ENCODE measurements at regions not wholly inside any gene's neighbourhood (a gene's known extent, or its start where the extent isn't known, plus 50 kb on each side); places are given as distances from the start of the nearest gene placed in this dataset.
A peak's percentile ranks its signal among the peaks of the same experiment; 100 is the strongest.
"Not testable (repeated sequence)": the region's sequence is repeated elsewhere in the genome, so short reads cannot be mapped to it uniquely, and the experiment has no call there.

DNA sequence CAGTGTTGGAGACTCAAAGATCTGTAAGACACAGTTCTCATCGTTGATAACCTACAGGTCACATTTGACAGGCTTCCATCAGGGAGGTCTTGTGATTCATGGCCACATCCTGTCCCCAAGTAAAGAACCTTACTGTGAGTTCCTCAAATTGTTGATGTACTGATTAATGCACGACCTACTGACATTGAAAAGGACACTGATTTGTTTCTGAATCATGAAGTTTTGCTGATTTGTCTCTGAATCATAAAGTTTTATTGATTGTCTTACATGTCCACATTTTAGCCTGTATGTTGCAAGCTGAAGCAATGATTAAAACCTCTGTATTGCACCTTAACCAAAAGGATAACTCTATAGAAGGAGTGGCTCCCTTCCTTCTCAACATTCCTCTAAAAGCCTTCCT lies 476.3 kb upstream of the RUNX1 start:
- DNase-seq (ENCODE audit: low read depth): no peak

GRCh38 chr21:35521852-35522505 lies 472.9 kb upstream of the RUNX1 start:
- DNase-seq (ENCODE audit: low read depth): no peak

DNA sequence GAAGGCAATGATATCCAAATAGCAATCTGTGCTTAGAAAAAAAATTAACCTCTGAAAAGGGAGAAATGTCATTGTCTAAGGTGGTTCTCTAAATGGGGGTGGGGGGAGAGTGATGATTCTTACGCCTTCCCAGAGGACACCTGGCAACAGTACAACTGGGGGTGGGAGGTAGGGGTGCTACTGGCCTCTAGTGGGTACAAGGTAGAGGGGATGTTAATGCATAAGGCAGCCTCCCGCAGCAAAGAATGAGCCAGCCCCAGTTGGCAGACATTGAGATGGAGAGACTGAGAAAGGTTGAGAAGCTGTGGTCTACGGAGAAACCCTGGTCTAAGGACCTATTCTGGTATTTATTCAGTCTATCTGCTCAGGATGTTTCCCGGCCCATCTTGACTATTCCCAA lies 472.2 kb upstream of the RUNX1 start:
- no peak for DNase-seq (ENCODE audit: low read depth)

DNA sequence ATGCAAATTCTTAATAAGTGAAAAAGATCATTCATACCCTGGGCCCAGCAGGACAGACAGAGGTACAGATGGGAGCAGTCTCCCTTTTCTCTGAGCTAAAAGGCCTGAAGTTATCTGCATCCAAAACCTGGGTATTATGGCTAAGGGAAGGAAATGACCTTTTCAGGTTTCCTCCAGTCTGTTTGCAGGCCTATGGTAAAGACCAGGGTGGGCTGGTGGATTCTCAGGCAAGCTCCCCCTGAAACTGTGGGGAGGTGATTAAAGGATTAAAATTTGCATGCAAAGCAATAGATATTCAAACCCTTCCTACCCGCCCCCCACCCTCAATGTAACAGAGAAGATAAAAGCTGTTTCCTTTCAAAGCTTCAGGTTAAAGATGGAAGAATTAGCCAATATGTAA lies 471.8 kb upstream of the RUNX1 start:
- no peak for DNase-seq (ENCODE audit: low read depth)

DNA sequence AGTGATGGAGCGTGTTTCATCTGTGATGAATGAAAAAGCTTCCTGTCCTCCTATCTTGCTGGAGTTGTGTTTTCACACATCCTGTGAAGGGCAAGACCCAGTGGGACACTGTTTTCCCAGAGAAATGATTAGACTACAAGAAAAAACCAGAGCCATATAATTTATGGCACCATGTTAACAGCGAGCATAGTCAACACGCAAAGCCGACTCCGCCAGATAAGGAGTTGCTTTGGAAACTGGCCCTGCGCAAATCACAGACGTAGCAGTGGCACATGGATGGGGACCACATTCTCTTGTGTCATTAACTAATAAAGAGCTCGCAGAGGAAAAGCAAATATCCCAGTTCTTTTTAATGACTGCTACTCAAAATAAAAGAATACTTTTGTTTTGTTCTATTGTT lies 471.2 kb upstream of the RUNX1 start:
- DNase-seq (ENCODE audit: low read depth): no peak

- DNase-seq (ENCODE audit: low read depth): no peak
These were observed 468.8 kb upstream of the RUNX1 start for GRCh38 chr21:35517865-35518264.

- not testable (repeated sequence) for DNase-seq (ENCODE audit: low read depth)
These were observed 467.2 kb upstream of the RUNX1 start for GRCh38 chr21:35516292-35516691.

DNA sequence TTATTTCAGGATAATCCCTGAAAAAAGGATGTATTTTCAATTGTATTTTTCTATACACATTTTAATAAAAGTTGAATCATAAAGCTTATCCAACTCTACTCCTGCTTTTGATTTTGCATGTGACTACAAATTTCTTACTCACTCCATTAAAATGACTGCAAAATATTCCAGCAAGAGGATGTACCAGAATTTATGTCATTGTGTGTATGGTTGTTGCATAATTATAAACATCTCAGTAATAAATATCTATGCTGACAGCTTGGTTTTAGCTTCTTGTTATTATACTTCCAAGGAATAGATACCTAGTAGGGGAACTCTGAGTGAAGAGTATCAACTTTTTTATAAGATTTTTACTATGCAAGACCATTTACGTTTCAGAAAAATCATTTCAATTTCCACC lies 463.2 kb upstream of the RUNX1 start:
- peak; percentile 36 for DNase-seq (ENCODE audit: low read depth)

GRCh38 chr21:35511696-35512162 lies 462.6 kb upstream of the RUNX1 start:
- no peak for DNase-seq (ENCODE audit: low read depth)

DNA sequence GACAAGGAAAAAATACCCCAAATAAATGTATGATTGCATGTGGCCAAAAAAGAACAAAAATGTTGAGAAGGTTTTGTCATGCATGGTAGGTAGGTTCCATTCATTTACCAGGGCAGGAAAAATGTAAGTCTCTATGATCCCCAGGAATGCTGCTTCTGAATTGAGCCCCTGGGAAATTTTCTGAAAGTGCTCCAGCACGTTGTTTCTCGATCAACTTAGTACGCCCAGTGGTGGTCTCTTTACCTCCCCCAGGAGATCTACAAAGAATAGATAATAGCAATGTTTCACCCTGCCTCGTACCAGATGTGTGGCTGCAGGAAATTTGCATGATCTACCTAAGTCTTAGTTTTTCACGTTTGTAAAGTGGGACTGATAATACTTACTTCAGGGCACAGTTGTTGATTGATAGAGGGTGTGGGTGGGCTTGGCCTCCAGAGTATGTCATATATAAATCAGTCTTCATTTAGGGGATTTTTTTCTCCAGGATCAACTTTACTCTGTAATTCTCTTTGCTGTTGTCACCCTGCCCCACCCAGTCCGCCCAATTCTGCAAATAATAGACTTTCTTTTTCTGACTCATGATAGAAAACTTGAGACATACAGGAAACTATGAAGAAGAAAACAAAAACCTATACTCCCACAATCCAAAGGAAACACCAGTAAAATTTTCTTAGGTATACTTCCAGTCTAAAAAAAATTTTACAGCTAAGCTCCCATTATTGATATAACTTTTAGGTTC lies 462.0 kb upstream of the RUNX1 start:
- DNase-seq (ENCODE audit: low read depth): no peak

- no peak for DNase-seq (ENCODE audit: low read depth)
These were observed 461.2 kb upstream of the RUNX1 start for GRCh38 chr21:35510294-35510693.

DNA sequence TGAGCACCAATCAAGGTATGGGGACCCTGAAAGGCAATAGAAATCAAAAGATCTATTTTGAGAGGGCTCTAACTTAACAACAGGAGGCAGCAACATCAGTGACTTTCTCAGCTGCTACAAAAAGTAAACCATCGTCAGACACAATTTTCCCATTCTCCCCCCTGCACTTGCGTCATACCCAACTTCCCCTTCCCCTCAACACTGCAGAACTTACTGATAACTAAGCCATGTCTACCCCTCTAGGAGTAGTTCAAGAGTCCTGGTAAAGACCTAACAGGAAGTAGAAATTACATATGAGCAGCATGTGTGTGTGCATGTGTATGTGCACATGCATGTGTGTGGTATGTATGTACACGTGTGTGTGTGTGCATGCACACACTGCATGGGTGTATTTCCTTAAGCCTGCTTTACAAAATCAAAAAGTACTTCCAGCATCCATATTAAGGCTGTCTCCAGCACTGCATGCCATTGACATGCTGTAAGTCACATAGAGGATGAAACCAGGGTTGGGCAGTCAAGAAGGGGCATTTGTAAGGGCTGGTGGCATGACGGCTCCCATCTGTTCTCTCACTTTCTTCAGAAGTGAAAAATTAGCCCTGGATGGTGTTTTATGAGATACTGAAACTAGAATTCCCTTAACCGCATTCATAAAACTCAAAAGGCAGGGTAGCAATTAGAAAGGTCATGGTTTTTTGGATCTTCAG lies 460.1 kb upstream of the RUNX1 start:
- DNase-seq (ENCODE audit: low read depth): no peak

DNA sequence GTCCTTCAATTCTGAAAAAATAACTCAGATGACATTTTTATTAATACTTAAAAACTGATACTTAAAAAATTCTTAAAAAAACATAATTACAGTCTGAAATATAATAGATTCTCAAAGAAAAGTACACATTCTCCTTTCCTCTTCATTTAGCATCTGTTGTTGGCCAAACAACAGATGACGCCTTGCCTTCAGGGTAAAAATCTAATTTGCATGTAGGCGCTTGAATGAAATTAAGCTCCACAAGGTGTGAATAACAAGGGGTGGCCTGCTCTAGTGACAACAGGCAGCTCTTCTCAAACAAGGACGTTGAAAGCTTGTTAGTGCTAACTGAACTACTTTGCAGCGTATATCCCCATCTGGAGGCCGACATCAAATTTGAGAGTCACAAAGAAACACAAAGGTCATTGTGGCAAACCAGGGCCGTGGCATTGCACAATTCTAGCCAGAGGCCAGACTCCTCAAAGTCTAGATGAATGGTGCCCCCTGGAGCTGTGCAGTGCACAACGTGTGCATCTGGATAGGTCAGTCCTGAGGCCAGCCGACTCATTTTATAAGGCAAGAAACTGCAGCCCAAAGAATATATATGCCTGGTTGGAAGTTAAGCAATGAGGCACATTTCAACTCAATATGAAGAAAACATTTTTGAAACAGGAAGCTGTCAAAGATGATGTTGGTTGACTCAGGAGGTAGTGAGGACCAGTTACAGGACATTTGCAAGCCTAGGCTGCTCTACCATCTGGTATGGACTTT lies 459.2 kb upstream of the RUNX1 start:
- DNase-seq (ENCODE audit: low read depth): no peak

GRCh38 chr21:35507181-35507759 lies 458.2 kb upstream of the RUNX1 start:
- DNase-seq (ENCODE audit: low read depth): no peak

- DNase-seq (ENCODE audit: low read depth): no peak
These were observed 457.7 kb upstream of the RUNX1 start for GRCh38 chr21:35506771-35507170.

DNA sequence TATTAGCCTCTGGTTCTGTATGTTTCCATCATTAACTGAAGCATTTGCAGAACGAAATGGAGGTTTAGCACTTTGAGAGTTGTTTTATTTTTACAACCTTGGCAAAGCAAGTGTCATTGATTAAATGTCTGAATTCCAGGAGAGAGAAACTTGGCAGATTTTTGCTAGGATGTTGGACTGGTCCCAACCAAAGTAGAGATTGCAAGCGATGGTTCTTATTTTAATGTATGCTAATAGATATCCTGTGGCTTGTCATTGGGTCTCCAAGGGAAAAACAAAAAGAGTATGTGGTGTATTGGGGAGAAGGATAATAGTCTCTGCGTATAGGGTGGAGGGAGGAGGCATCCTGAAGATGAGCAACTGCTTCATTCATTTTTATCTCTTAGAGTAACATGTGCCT lies 457.2 kb upstream of the RUNX1 start:
- DNase-seq (ENCODE audit: low read depth): no peak

- no peak for DNase-seq (ENCODE audit: low read depth)
These were observed 455.9 kb upstream of the RUNX1 start for GRCh38 chr21:35504951-35505466.

GRCh38 chr21:35504277-35504676 lies 455.2 kb upstream of the RUNX1 start:
- no peak for DNase-seq (ENCODE audit: low read depth)

- DNase-seq (ENCODE audit: low read depth): no peak
These were observed 454.6 kb upstream of the RUNX1 start for GRCh38 chr21:35503671-35504070.

DNA sequence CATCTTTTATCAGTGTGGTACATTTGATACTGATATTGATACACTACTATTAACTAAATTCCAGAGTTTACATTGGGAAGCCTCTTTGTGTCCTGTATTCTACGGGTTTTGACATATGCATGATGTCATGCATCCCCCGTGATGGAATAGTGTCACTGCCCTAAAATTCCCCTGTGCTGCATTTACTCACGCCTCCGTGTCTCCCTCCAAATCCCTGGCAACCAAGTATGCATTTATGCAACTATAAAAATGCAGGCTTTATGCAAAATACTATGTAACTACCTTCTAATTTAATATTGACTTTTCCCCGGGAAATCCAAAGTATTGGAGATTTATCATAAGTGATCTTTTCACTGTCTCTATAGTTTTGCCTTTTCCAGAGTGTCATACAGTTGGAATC lies 453.7 kb upstream of the RUNX1 start:
- DNase-seq (ENCODE audit: low read depth): no peak

DNA sequence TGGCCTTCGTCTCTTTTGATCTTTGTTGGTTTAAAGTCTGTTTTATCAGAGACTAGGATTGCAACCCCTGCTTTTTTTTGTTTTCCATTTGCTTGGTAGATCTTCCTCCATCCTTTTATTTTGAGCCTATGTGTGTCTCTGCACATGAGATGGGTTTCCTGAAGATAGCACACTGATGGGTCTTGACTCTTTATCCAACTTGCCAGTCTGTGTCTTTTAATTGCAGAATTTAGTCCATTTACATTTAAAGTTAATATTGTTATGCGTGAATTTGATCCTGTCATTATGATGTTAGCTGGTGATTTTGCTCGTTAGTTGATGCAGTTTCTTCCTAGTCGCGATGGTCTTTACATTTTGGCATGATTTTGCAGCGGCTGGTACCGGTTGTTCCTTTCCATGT lies 448.4 kb upstream of the RUNX1 start:
- not testable (repeated sequence) for DNase-seq (ENCODE audit: low read depth)
